H9 (cell line): ENCODE measurements at regions not wholly inside any gene's neighbourhood (a gene's known extent, or its start where the extent isn't known, plus 50 kb on each side); places are given as distances from the start of the nearest gene placed in this dataset.

Source experiments
- DNase-seq: peaks from one replicate; pipeline ENCODE4 v3.0.0-alpha.2; 2017
- H2AFZ ChIP-seq: one replicate; pipeline ENCODE4 v1.6.1; 2013; ENCODE audit warnings: mild to moderate bottlenecking, low read length, control low read depth, moderate library complexity
- H2AK5ac ChIP-seq: 2 replicates; pipeline ENCODE4 v1.6.1; 2013; ENCODE audit warnings: low read length, control low read depth, mixed read lengths; ENCODE audit not compliant: insufficient read length
- H2BK120ac ChIP-seq: one replicate; pipeline ENCODE4 v1.6.1; 2013; ENCODE audit warnings: low read depth, mild to moderate bottlenecking, low read length, control low read depth, inconsistent platforms; ENCODE audit not compliant: poor library complexity, severe bottlenecking
- H2BK12ac ChIP-seq: 2 replicates; pipeline ENCODE4 v1.6.1; 2013; ENCODE audit warnings: low read length, control low read depth, mixed read lengths, low read depth; ENCODE audit not compliant: insufficient read length
- H2BK15ac ChIP-seq: 2 replicates; pipeline ENCODE4 v1.6.1; 2013; ENCODE audit warnings: low read depth, low read length, control low read depth
- H2BK20ac ChIP-seq: one replicate; pipeline ENCODE4 v1.6.1; 2013; ENCODE audit warnings: low read depth, mild to moderate bottlenecking, low read length, control low read depth, inconsistent platforms; ENCODE audit not compliant: poor library complexity, severe bottlenecking
- H2BK5ac ChIP-seq: 2 replicates; pipeline ENCODE4 v1.6.1; 2013; ENCODE audit warnings: low read length, control low read depth, mixed read lengths; ENCODE audit not compliant: insufficient read length
- H3K14ac ChIP-seq: 2 replicates; pipeline ENCODE4 v1.6.1; 2013; ENCODE audit warnings: low read length, control low read depth; ENCODE audit not compliant: insufficient read depth
- H3K18ac ChIP-seq: 2 replicates; pipeline ENCODE4 v1.6.1; 2013; ENCODE audit warnings: low read depth, mild to moderate bottlenecking, mixed read lengths, low read length, control low read depth; ENCODE audit not compliant: insufficient read length
- H3K23ac ChIP-seq: 2 replicates; pipeline ENCODE4 v1.6.1; 2013; ENCODE audit warnings: low read length, control low read depth, mixed read lengths, low read depth; ENCODE audit not compliant: insufficient read length
- H3K23me2 ChIP-seq: 2 replicates; pipeline ENCODE4 v1.6.1; 2013; ENCODE audit warnings: low read depth, mild to moderate bottlenecking, mixed read lengths, low read length, control low read depth; ENCODE audit not compliant: insufficient read length, poor library complexity, severe bottlenecking
- H3K27ac ChIP-seq: 2 replicates; pipeline ENCODE4 v1.5.1; 2013; ENCODE audit warnings: low read length, control low read depth, mixed read lengths, low read depth; ENCODE audit not compliant: insufficient read length
- H3K27me3 ChIP-seq: 2 replicates; pipeline ENCODE4 v1.6.1; 2013; ENCODE audit warnings: low read length, control low read depth, inconsistent platforms; ENCODE audit not compliant: insufficient read depth
- H3K4ac ChIP-seq: 2 replicates; pipeline ENCODE4 v1.6.1; 2013; ENCODE audit warnings: low read depth, mild to moderate bottlenecking, control low read depth, inconsistent platforms, low read length, moderate library complexity
- H3K4me1 ChIP-seq: 2 replicates; pipeline ENCODE4 v1.6.1; 2013; ENCODE audit warnings: low read length, control low read depth, inconsistent platforms; ENCODE audit not compliant: insufficient read depth
- H3K4me2 ChIP-seq: 2 replicates; pipeline ENCODE4 v1.6.1; 2013; ENCODE audit warnings: low read length, control low read depth, mixed read lengths; ENCODE audit not compliant: insufficient read length, insufficient read depth
- H3K56ac ChIP-seq: 2 replicates; pipeline ENCODE4 v1.6.1; 2013; ENCODE audit warnings: low read depth, mild to moderate bottlenecking, mixed read lengths, low read length, control low read depth; ENCODE audit not compliant: insufficient read length
- H3K79me1 ChIP-seq: 2 replicates; pipeline ENCODE4 v1.6.1; 2013; ENCODE audit warnings: low read depth, mild to moderate bottlenecking, moderate library complexity, low read length, control low read depth, inconsistent platforms; ENCODE audit not compliant: insufficient read depth, poor library complexity, severe bottlenecking
- H3K79me2 ChIP-seq: 2 replicates; pipeline ENCODE4 v1.6.1; 2013; ENCODE audit warnings: low read length, control low read depth, inconsistent platforms; ENCODE audit not compliant: insufficient read depth
- H3K9ac ChIP-seq: 2 replicates; pipeline ENCODE4 v1.6.1; 2013; ENCODE audit warnings: low read length, control low read depth, mixed read lengths; ENCODE audit not compliant: insufficient read length; ENCODE audit errors: extremely low read depth
- H3K9me3 ChIP-seq: one replicate; pipeline ENCODE4 v1.6.1; 2013; ENCODE audit warnings: low read depth, low read length, inconsistent platforms; ENCODE audit not compliant: control insufficient read depth
- H3T11ph ChIP-seq: one replicate; pipeline ENCODE4 v1.6.1; 2013; ENCODE audit warnings: mild to moderate bottlenecking, low read length, control low read depth, inconsistent platforms
- H4K20me1 ChIP-seq: one replicate; pipeline ENCODE4 v1.6.1; 2013; ENCODE audit not compliant: control insufficient read depth, insufficient read length, insufficient read depth
- H4K5ac ChIP-seq: 2 replicates; pipeline ENCODE4 v1.6.1; 2013; ENCODE audit warnings: low read depth, mild to moderate bottlenecking, mixed read lengths, low read length, control low read depth; ENCODE audit not compliant: insufficient read length
- H4K8ac ChIP-seq: replicated peaks from 2 replicates; pipeline ENCODE4 v1.6.1; 2013; ENCODE audit warnings: low read length, control low read depth, mixed read lengths, low read depth; ENCODE audit not compliant: insufficient read length
- H4K91ac ChIP-seq: 2 replicates; pipeline ENCODE4 v1.6.1; 2013; ENCODE audit warnings: low read depth, mild to moderate bottlenecking, moderate library complexity, mixed read lengths, low read length, control low read depth; ENCODE audit not compliant: insufficient read length
- H3K27ac Mint-ChIP-seq, 3 experiments: 2 replicates in 2 of 3; 3 replicates in 1 of 3; pipeline ENCODE4 v1.8.0; 2020 to 2021; ENCODE audit warnings: mixed read lengths in 3 of 3, mild to moderate bottlenecking in 1 of 3, moderate library complexity in 1 of 3
- H3K27me3 Mint-ChIP-seq: 2 replicates; pipeline ENCODE4 v1.8.0; 2021; ENCODE audit warnings: low read depth, mild to moderate bottlenecking, moderate library complexity, mixed read lengths
- H3K36me3 Mint-ChIP-seq, 3 experiments: 2 replicates in 2 of 3; 3 replicates in 1 of 3; pipeline ENCODE4 v1.8.0; 2020 to 2021; ENCODE audit warnings: low read depth in 3 of 3, mixed read lengths in 3 of 3; ENCODE audit not compliant: insufficient read depth in 1 of 3
- H3K4me1 Mint-ChIP-seq, 2 experiments: 2 replicates each; pipeline ENCODE4 v1.8.0; 2020; ENCODE audit warnings: mixed read lengths in 2 of 2
- H3K4me3 Mint-ChIP-seq, 2 experiments: 2 replicates in 1 of 2; 3 replicates in 1 of 2; pipeline ENCODE4 v1.8.0; 2020 to 2021; ENCODE audit warnings: mild to moderate bottlenecking in 2 of 2, mixed read lengths in 2 of 2, moderate library complexity in 1 of 2
- H3K9me3 Mint-ChIP-seq, 2 experiments: 2 replicates in 1 of 2; 3 replicates in 1 of 2; pipeline ENCODE4 v1.8.0; 2020; ENCODE audit warnings: mild to moderate bottlenecking in 2 of 2, mixed read lengths in 2 of 2, moderate library complexity in 1 of 2
- CTCF ChIP-seq: fragments of 200-600 bp; sonication (generic); conservative IDR thresholded peaks from 3 replicates; pipeline ENCODE4 v1.8.0; 2021; ENCODE audit warnings: antibody characterized with exemption, mild to moderate bottlenecking
- WGBS: extraction: QIAGEN DNeasy Blood & Tissue Kit; methylation state at CpG from one replicate; pipeline ENCODE4 v1.1.7; 2013; ENCODE audit warnings: missing lambda C conversion rate, low lambda C conversion rate, mixed read lengths; ENCODE audit not compliant: insufficient read length; ENCODE audit errors: extremely low coverage; 5-methylcytosine and 5-hydroxymethylcytosine counted together

GRCh38 chr2:47629501-47630460 is 59.0 kb upstream of the KCNK12 start:
- Histone ChIP-seq H3K27ac (no peak overlapping the region), H4K20me1 (no peaks in the 10 kb centered on the region), H2AK5ac (no peak overlapping the region), H3K9ac (no peak overlapping the region), H2BK120ac (no peak overlapping the region), H4K8ac (no peak overlapping the region), H2BK15ac (no peak overlapping the region), H3K18ac (no peak overlapping the region), H3T11ph (no peak overlapping the region), H2BK5ac (no peak overlapping the region), H3K9me3 (no peaks in the 10 kb centered on the region), H3K79me2 (no peaks in the 10 kb centered on the region), H3K23ac (no peak overlapping the region), H3K14ac (no peak overlapping the region), H3K79me1 (no peaks in the 10 kb centered on the region), H3K27me3 (no peaks in the 10 kb centered on the region), H3K4ac (no peak overlapping the region), H3K4me1 (no peaks in the 10 kb centered on the region; the same call in 1 of the 2 replicates), H4K5ac (no peak overlapping the region), H2BK12ac (no peak overlapping the region), H2BK20ac (no peak overlapping the region), H2AFZ (no peak overlapping the region), H3K56ac (no peak overlapping the region), H4K91ac (no peak overlapping the region), H3K23me2 (no peaks in the 10 kb centered on the region), H3K4me2 (no peak overlapping the region)
- no peaks in the 10 kb centered on the region for H3K9me3 Mint-ChIP-seq
- no peak for DNase-seq
- H3K4me1 Mint-ChIP-seq, result peaks cover 17 to 34% of the 10 kb centered on the region in 2 experiments
- no CpG with 5 or more reads among the region's 7 CpGs for WGBS
- no peaks in the 10 kb centered on the region; a peak in 1 of 7 replicates for H3K36me3 Mint-ChIP-seq
- H3K27me3 Mint-ChIP-seq, result no peaks in the 10 kb centered on the region; the same call in 1 of the 2 replicates
- no peak overlapping the region for H3K4me3 Mint-ChIP-seq
- TF ChIP-seq CTCF, result no peak
- peak overlapping the region; percentile 1 to 60 (median 3); a peak in 5 of 7 replicates for H3K27ac Mint-ChIP-seq
